K562 (cell line): ENCODE measurements at regions not wholly inside any gene's neighbourhood (a gene's known extent, or its start where the extent isn't known, plus 50 kb on each side); places are given as distances from the start of the nearest gene placed in this dataset.

ENCODE experiments used
- ATAC-seq: fragments of 200-7000 bp; cut with Tn5 transposase; 3 replicates; pipeline ENCODE4 v1.9.1; 2020; ENCODE audit warnings: moderate library complexity
- BruUV-seq: library from RNA; stranded (reverse); fragments of 400-500 nt; replicated peaks from 2 replicates; lab custom pipeline; 2021; lab: Mats Ljungman, UMichigan
- CTCF ChIA-PET: fragments of 300-600 bp; formaldehyde crosslinking; extraction: SDS; loops from one replicate; lab custom pipeline; 2021; ENCODE audit warnings: low intra/inter-chr PET ratio; lab: Yijun Ruan, JAX
- POLR2A ChIA-PET: fragments of 300-600, 350-650 bp; sonication (Branson Sonifier 250); formaldehyde crosslinking; extraction: SDS; loops from one replicate; lab custom pipeline; 2021; ENCODE audit warnings: antibody characterized with exemption, inconsistent platforms; lab: Yijun Ruan, JAX
- DNase-seq, 4 experiments: peaks; one replicate each; pipeline versions ENCODE4 v3.0.0 to v3.0.0-alpha.2; 2011 to 2018; ENCODE audit warnings: low spot score in 3 of 4, mixed read lengths in 3 of 4; ENCODE audit errors: extremely low read depth in 1 of 4
- FAIRE-seq: peaks from 2 replicates; lab custom pipeline; 2011; peaks lifted over from hg19 to GRCh38; lab: Jason Lieb, UNC
- H2AFZ ChIP-seq: 2 replicates; pipeline ENCODE4 v1.6.0; 2011; ENCODE audit warnings: low read depth, low read length, control low read depth, inconsistent platforms
- H3K27ac ChIP-seq: fragments of 200-600 bp; 3 replicates; pipeline ENCODE4 v1.8.0; 2011; ENCODE audit warnings: low read depth, mild to moderate bottlenecking, control low read depth, inconsistent platforms, low read length, moderate library complexity, mixed read lengths; ENCODE audit errors: extremely low read depth
- H3K27me3 ChIP-seq, 2 experiments: fragments of 300-600 bp in 1 of 2; 2 replicates in 1 of 2; 3 replicates in 1 of 2; pipeline versions ENCODE4 v1.6.0 to v1.8.0; 2011; ENCODE audit warnings: inconsistent platforms in 2 of 2, low read length in 2 of 2, mild to moderate bottlenecking in 1 of 2, mixed read lengths in 1 of 2, moderate library complexity in 1 of 2; ENCODE audit not compliant: control insufficient read depth in 2 of 2, insufficient read depth in 2 of 2
- H3K36me3 ChIP-seq: fragments of 300-600 bp; 3 replicates; pipeline ENCODE4 v1.8.0; 2011; ENCODE audit warnings: mild to moderate bottlenecking, low read length, inconsistent platforms; ENCODE audit not compliant: control insufficient read depth, insufficient read depth
- H3K4me1 ChIP-seq, 2 experiments: fragments of 200-600 bp in 1 of 2; replicated peaks in 1 of 2; 2 replicates in 1 of 2; 3 replicates in 1 of 2; pipeline versions ENCODE4 v1.5.1 to v1.8.0; 2011; ENCODE audit warnings: inconsistent platforms in 2 of 2, low read length in 2 of 2, mild to moderate bottlenecking in 1 of 2, mixed read lengths in 1 of 2, moderate library complexity in 1 of 2; ENCODE audit not compliant: control insufficient read depth in 2 of 2, insufficient read depth in 2 of 2
- H3K4me2 ChIP-seq: 2 replicates; pipeline ENCODE4 v1.6.1; 2011; ENCODE audit warnings: low read length, control low read depth, inconsistent platforms, mixed read lengths; ENCODE audit not compliant: insufficient read depth
- H3K4me3 ChIP-seq: fragments of 200-600 bp; sonication (generic), shearing (Covaris generic); 2 replicates; pipeline ENCODE4 v1.5.1; 2016; ENCODE audit warnings: control low read depth, inconsistent platforms
- H3K79me2 ChIP-seq: fragments of 200-600 bp; 3 replicates; pipeline ENCODE4 v1.8.0; 2011; ENCODE audit warnings: low read length, inconsistent platforms; ENCODE audit not compliant: control insufficient read depth, insufficient read depth
- H3K9ac ChIP-seq, 2 experiments: 2 replicates each; pipeline versions ENCODE4 v1.6.0 to v1.6.1; 2011; ENCODE audit warnings: low read depth in 2 of 2, low read length in 2 of 2, control low read depth in 1 of 2, inconsistent platforms in 1 of 2, mild to moderate bottlenecking in 1 of 2, mixed read lengths in 1 of 2; ENCODE audit not compliant: insufficient read depth in 1 of 2
- H3K9me1 ChIP-seq: one replicate; pipeline ENCODE4 v1.6.0; 2011; ENCODE audit warnings: inconsistent platforms, mild to moderate bottlenecking, low read length, moderate library complexity; ENCODE audit not compliant: control insufficient read depth, insufficient read depth
- H3K9me3 ChIP-seq: replicated peaks from 2 replicates; pipeline ENCODE4 v1.5.1; 2011; ENCODE audit warnings: low read depth, low read length, inconsistent platforms; ENCODE audit not compliant: control insufficient read depth, insufficient read depth
- H4K20me1 ChIP-seq: replicated peaks from 2 replicates; pipeline ENCODE4 v1.6.1; 2011; ENCODE audit warnings: low read length, inconsistent platforms, mixed read lengths; ENCODE audit not compliant: control insufficient read depth, insufficient read depth
- BCL6 ChIP-seq: fragments of 250-450 bp; sonication (Bioruptor Pico); IDR thresholded peaks from 2 replicates; pipeline ENCODE4 v1.4.0; 2020
- CTBP1 ChIP-seq: fragments of 450-650 bp; IDR thresholded peaks from 2 replicates; pipeline ENCODE4 v1.6.1; 2016; ENCODE audit warnings: borderline replicate concordance
- FOS ChIP-seq: IDR thresholded peaks from 3 replicates; pipeline ENCODE4 v1.6.1; 2011; ENCODE audit not compliant: insufficient read length; ENCODE audit errors: extremely low read depth
- HOXB6 ChIP-seq: fragments of 250-450 bp; sonication (Bioruptor Pico); IDR thresholded peaks from 2 replicates; pipeline ENCODE4 v1.5.1; 2022; ENCODE audit warnings: mild to moderate bottlenecking, borderline replicate concordance
- MED1 ChIP-seq: sonication (generic); formaldehyde crosslinking; IDR thresholded peaks from 2 replicates; pipeline ENCODE4 v1.8.1; 2023; ENCODE audit warnings: missing genetic modification reagents, borderline replicate concordance
- NONO ChIP-seq, 2 experiments: fragments of 200-400 bp in 1 of 2; fragments of 450-650 bp in 1 of 2; formaldehyde crosslinking in 1 of 2; IDR thresholded peaks; 2 replicates each; pipeline ENCODE4 v1.6.1; 2017; ENCODE audit warnings: low read depth in 2 of 2, mild to moderate bottlenecking in 2 of 2, moderate library complexity in 2 of 2, low read length in 1 of 2
- SPI1 ChIP-seq: IDR thresholded peaks from 2 replicates; pipeline ENCODE4 v1.6.1; 2011; ENCODE audit warnings: low read depth, low read length, control low read depth, borderline replicate concordance
- ZNF143 ChIP-seq: sonication (generic); formaldehyde crosslinking; IDR thresholded peaks from 2 replicates; pipeline ENCODE4 v1.9.0; 2022; ENCODE audit warnings: mild to moderate bottlenecking, missing genetic modification reagents
- ZNF184 ChIP-seq: sonication (generic); formaldehyde crosslinking; IDR thresholded peaks from 2 replicates; pipeline ENCODE4 v1.5.0; 2020; ENCODE audit warnings: missing genetic modification reagents
- WGBS: fragments of 100-300 bp; shearing (Covaris generic); methylation state at CpG from one replicate; pipeline ENCODE4 v1.1.6; 2016; ENCODE audit warnings: low coverage, mixed read lengths; ENCODE audit not compliant: insufficient coverage; ENCODE audit errors: missing lambda C conversion rate; 5-methylcytosine and 5-hydroxymethylcytosine counted together
- in situ Hi-C: fragments of 300-500 bp; cut with MboI; formaldehyde crosslinking; loops from 4 replicates; pipeline ENCODE4 v1.15.0; 2018; ENCODE audit warnings: inconsistent platforms, mixed read lengths
- intact Hi-C: fragments of 100-400 bp; cut with micrococcal nuclease; formaldehyde crosslinking; loops from 2 replicates; pipeline ENCODE4 v1.14.2; 2022
- TF ChIP-seq, protein P1 (sequence below): sonication (generic); formaldehyde crosslinking; IDR thresholded peaks from 2 replicates; pipeline ENCODE4 v1.8.0; 2022; ENCODE audit warnings: missing genetic modification reagents, mild to moderate bottlenecking, borderline replicate concordance

GRCh38 chr3:137172728-137173127 lies 214.9 kb downstream of the IL20RB start:
- FAIRE-seq (no peak), ATAC-seq (no peak), DNase-seq (no peak)
- H2AFZ ChIP-seq = no peak overlapping the region
- 0 out of 2 replicates have a peak, but pooled peaks have one; percentile 8 for TF ChIP-seq SPI1
- TF ChIP-seq ZNF143 (CRISPR knock-in tag) = no peak
- H3K4me1 ChIP-seq = no peaks in the 10 kb centered on the region
- intact Hi-C loops = no loop called here
- no TSS peak for BruUV-seq
- ChIA-PET POLR2A (no interaction called here), CTCF (no interaction called here)
- H3K27me3 ChIP-seq = no peaks in the 10 kb centered on the region
- no peak overlapping the region for H3K9ac ChIP-seq
- no peak overlapping the region for H3K4me2 ChIP-seq
- in situ Hi-C loops = no loop called here
- no peaks in the 10 kb centered on the region for H3K79me2 ChIP-seq
- no peaks in the 10 kb centered on the region for H3K36me3 ChIP-seq
- 0% methylated on average over 1 of the region's 1 CpG for WGBS
- H3K9me3 ChIP-seq = no peaks in the 10 kb centered on the region
- H3K9me1 ChIP-seq = no peaks in the 10 kb centered on the region
- no peak overlapping the region for H3K4me3 ChIP-seq
- no peak overlapping the region for H3K27ac ChIP-seq
- H4K20me1 ChIP-seq = no peaks in the 10 kb centered on the region

- intact Hi-C loops (no loop called here), in situ Hi-C loops (no loop called here)
- Histone ChIP-seq H2AFZ (no peak overlapping the region), H4K20me1 (no peaks in the 10 kb centered on the region), H3K27ac (no peak overlapping the region), H3K4me1 (no peaks in the 10 kb centered on the region), H3K9me3 (no peaks in the 10 kb centered on the region), H3K36me3 (no peaks in the 10 kb centered on the region), H3K4me3 (no peak overlapping the region), H3K9me1 (no peaks in the 10 kb centered on the region), H3K27me3 (no peaks in the 10 kb centered on the region), H3K4me2 (no peak overlapping the region), H3K79me2 (no peaks in the 10 kb centered on the region), H3K9ac (no peak overlapping the region)
- FAIRE-seq = no peak
- TF ChIP-seq HOXB6 (CRISPR knock-in tag) (no peak), CTBP1 (no peak), FOS (no peak), ZNF184 (no peak), NONO (IDR thresholded peaks at IDR 0.05; ENCODE audit: low read depth in 2 of 2, low read length in 1 of 2) (no peak), MED1 (CRISPR knock-in tag) (no peak), BCL6 (no peak)
- TF ChIP-seq, protein P1, sequence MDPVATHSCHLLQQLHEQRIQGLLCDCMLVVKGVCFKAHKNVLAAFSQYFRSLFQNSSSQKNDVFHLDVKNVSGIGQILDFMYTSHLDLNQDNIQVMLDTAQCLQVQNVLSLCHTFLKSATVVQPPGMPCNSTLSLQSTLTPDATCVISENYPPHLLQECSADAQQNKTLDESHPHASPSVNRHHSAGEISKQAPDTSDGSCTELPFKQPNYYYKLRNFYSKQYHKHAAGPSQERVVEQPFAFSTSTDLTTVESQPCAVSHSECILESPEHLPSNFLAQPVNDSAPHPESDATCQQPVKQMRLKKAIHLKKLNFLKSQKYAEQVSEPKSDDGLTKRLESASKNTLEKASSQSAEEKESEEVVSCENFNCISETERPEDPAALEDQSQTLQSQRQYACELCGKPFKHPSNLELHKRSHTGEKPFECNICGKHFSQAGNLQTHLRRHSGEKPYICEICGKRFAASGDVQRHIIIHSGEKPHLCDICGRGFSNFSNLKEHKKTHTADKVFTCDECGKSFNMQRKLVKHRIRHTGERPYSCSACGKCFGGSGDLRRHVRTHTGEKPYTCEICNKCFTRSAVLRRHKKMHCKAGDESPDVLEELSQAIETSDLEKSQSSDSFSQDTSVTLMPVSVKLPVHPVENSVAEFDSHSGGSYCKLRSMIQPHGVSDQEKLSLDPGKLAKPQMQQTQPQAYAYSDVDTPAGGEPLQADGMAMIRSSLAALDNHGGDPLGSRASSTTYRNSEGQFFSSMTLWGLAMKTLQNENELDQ (CRISPR knock-in tag) = no peak
- no TSS peak for BruUV-seq
- WGBS = 0% methylated on average over 1 of the region's 2 CpGs
- POLR2A ChIA-PET = no interaction called here
- CTCF ChIA-PET = no interaction called here
- no peak for ATAC-seq
- no peak for DNase-seq
Observed at GRCh38 chr3:137174514-137174913, 216.7 kb downstream of the IL20RB start.
